ENCODE measurements at regions not wholly inside any gene's neighbourhood (a gene's known extent, or its start where the extent isn't known, plus 50 kb on each side); places are given as distances from the start of the nearest gene placed in this dataset.

DNA sequence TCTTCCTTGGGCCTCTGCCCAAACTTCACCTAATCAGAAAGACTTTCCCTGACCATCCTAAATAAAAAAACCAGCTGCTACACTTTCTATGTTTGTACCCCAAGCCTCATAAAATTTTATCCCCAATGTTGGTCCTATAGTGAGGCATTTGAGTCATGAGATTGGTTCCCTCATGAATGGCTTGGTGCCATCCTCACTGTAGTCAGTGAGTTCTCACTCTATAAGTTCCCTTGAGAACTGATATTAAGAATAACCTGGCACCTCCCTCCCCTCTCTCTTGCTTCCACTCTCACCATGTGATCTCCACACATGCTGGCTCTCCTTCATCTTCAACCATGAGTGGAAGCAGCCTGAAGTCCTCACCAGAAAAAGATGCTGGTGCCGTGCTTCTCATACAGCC, 316.9 kb upstream of the PRDM1 start:
- ChIA-PET POLR2A (no interaction called here), CTCF (no interaction called here)
- no peak overlapping the region for H3K27ac ChIP-seq (ENCODE audit: insufficient read depth, low read depth, low read length)
- H3K4me1 ChIP-seq (ENCODE audit: control insufficient read depth, extremely low read depth, insufficient read depth, low read length) = no peaks in the 10 kb centered on the region
- H3K27me3 ChIP-seq (ENCODE audit: control insufficient read depth in 2 of 2, insufficient read depth in 2 of 2, low read length in 2 of 2) = no peaks in the 10 kb centered on the region
- intact Hi-C loops (cut with micrococcal nuclease) = no loop called here
- no peak for TF ChIP-seq POLR2AphosphoS5 (IDR thresholded peaks at IDR 0.05; ENCODE audit: insufficient read depth, low read depth, low read length)
- TF ChIP-seq FOS (IDR thresholded peaks at IDR 0.05; ENCODE audit: borderline replicate concordance, insufficient read depth, low read length) = no peak
- no peaks in the 10 kb centered on the region for H4K20me1 ChIP-seq (replicated peaks; ENCODE audit: control insufficient read depth, extremely low read depth, insufficient read depth, low read length)
- H2AFZ ChIP-seq (ENCODE audit: low read depth, low read length) = no peak overlapping the region
- no peaks in the 10 kb centered on the region for H3K9me1 ChIP-seq (replicated peaks; ENCODE audit: control insufficient read depth, extremely low read depth, insufficient read depth, low read length)
- dilution Hi-C loops (cut with MboI; ENCODE audit: extremely low pct_ligation_motif_present, low sequenced_read_pairs) = no loop called here
- H3K4me2 ChIP-seq (ENCODE audit: insufficient read depth, low read length) = no peak overlapping the region
- DNase-seq (ENCODE audit: low read depth, low spot score) = no peak
- no peaks in the 10 kb centered on the region for H3K79me2 ChIP-seq (ENCODE audit: control insufficient read depth, insufficient read depth, low read length)
- no TSS peak for BruUV-seq (replicated peaks)
- H3K9ac ChIP-seq (replicated peaks; ENCODE audit: extremely low read depth, insufficient read depth, low read length) = no peak overlapping the region
- no peak for FAIRE-seq
- no peaks in the 10 kb centered on the region for H3K36me3 ChIP-seq (ENCODE audit: control insufficient read depth in 2 of 2, extremely low read depth in 1 of 2, insufficient read depth in 2 of 2, low read length in 2 of 2)
- H3K4me3 ChIP-seq (replicated peaks in 1 of 3; ENCODE audit: insufficient read depth in 1 of 3, low read depth in 1 of 3, low read length in 3 of 3) = no peak overlapping the region
- no peaks in the 10 kb centered on the region for H3K9me3 ChIP-seq (replicated peaks; ENCODE audit: control insufficient read depth, insufficient read depth, low read length)

DNA sequence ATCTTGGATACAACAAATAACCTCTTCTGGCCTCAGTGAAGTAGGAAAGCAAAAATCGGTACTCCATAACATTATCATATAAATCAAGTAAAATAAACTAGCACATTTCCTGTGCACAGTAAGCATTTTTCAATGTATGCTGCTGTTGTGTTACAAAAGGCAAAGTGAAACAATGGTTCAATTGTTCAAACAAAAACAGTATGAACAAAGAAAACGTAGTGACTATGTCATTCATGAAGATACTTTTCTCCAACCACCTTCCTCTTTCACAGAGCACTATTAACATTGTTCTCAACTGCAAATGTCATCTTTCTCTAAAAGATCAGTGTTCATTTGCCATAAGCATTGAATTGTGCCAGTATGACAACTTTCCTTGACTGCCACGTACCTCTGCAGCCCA, 318.6 kb upstream of the PRDM1 start:
- H3K79me2 ChIP-seq (ENCODE audit: control insufficient read depth, insufficient read depth, low read length) = no peaks in the 10 kb centered on the region
- no peaks in the 10 kb centered on the region for H3K9me1 ChIP-seq (replicated peaks; ENCODE audit: control insufficient read depth, extremely low read depth, insufficient read depth, low read length)
- no peak overlapping the region for H3K4me3 ChIP-seq (replicated peaks in 1 of 3; ENCODE audit: insufficient read depth in 1 of 3, low read depth in 1 of 3, low read length in 3 of 3)
- H3K4me2 ChIP-seq (ENCODE audit: insufficient read depth, low read length) = no peak overlapping the region
- H3K27ac ChIP-seq (ENCODE audit: insufficient read depth, low read depth, low read length) = no peak overlapping the region
- no peaks in the 10 kb centered on the region for H3K27me3 ChIP-seq (ENCODE audit: control insufficient read depth in 2 of 2, insufficient read depth in 2 of 2, low read length in 2 of 2)
- no peak for DNase-seq (ENCODE audit: low read depth, low spot score)
- no peak overlapping the region for H3K9ac ChIP-seq (replicated peaks; ENCODE audit: extremely low read depth, insufficient read depth, low read length)
- dilution Hi-C loops (cut with MboI; ENCODE audit: extremely low pct_ligation_motif_present, low sequenced_read_pairs) = no loop called here
- ChIA-PET POLR2A (no interaction called here), CTCF (no interaction called here)
- FAIRE-seq = no peak
- TF ChIP-seq, protein P1, sequence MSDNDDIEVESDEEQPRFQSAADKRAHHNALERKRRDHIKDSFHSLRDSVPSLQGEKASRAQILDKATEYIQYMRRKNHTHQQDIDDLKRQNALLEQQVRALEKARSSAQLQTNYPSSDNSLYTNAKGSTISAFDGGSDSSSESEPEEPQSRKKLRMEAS (IDR thresholded peaks at IDR 0.05; ENCODE audit: insufficient read depth, insufficient read length) = no peak
- TF ChIP-seq FOS (IDR thresholded peaks at IDR 0.05; ENCODE audit: borderline replicate concordance, insufficient read depth, low read length) = no peak
- no peak for TF ChIP-seq MYC (IDR thresholded peaks at IDR 0.05; ENCODE audit: low read depth, low read length)
- no peak for TF ChIP-seq JUN (IDR thresholded peaks at IDR 0.05; ENCODE audit: borderline replicate concordance, insufficient read depth, insufficient read length, low read depth)
- no peak for TF ChIP-seq POLR2AphosphoS5 (IDR thresholded peaks at IDR 0.05; ENCODE audit: insufficient read depth, low read depth, low read length)
- H4K20me1 ChIP-seq (replicated peaks; ENCODE audit: control insufficient read depth, extremely low read depth, insufficient read depth, low read length) = no peaks in the 10 kb centered on the region
- no TSS peak for BruUV-seq (replicated peaks)
- H3K36me3 ChIP-seq (ENCODE audit: control insufficient read depth in 2 of 2, extremely low read depth in 1 of 2, insufficient read depth in 2 of 2, low read length in 2 of 2) = no peaks in the 10 kb centered on the region
- intact Hi-C loops (cut with micrococcal nuclease) = no loop called here
- H3K4me1 ChIP-seq (ENCODE audit: control insufficient read depth, extremely low read depth, insufficient read depth, low read length) = no peaks in the 10 kb centered on the region
- no peak overlapping the region for H2AFZ ChIP-seq (ENCODE audit: low read depth, low read length)
- H3K9me3 ChIP-seq (replicated peaks; ENCODE audit: control insufficient read depth, insufficient read depth, low read length) = no peaks in the 10 kb centered on the region
